ENCODE measurements at regions not wholly inside any gene's neighbourhood (a gene's known extent, or its start where the extent isn't known, plus 50 kb on each side); places are given as distances from the start of the nearest gene placed in this dataset.

- no peak for DNase-seq (ENCODE audit: low spot score)
- no peak overlapping the region for H3K4me3 Mint-ChIP-seq
- H3K27me3 Mint-ChIP-seq (ENCODE audit: low read depth): no peaks in the 10 kb centered on the region
- H3K4me1 Mint-ChIP-seq (ENCODE audit: low read depth): no peaks in the 10 kb centered on the region
- H3K36me3 Mint-ChIP-seq (ENCODE audit: low read depth): no peaks in the 10 kb centered on the region
- no peak overlapping the region for H3K27ac Mint-ChIP-seq
- H3K9me3 Mint-ChIP-seq: peaks cover 56% of the 10 kb centered on the region
Observed at GRCh38 chr16:7051591-7052349, 280.9 kb upstream of the RBFOX1 start.

GRCh38 chr16:7044331-7044730 is 288.3 kb upstream of the RBFOX1 start:
- H3K4me3 Mint-ChIP-seq: no peak overlapping the region
- H3K27ac Mint-ChIP-seq: no peak overlapping the region
- H3K4me1 Mint-ChIP-seq (ENCODE audit: low read depth): no peaks in the 10 kb centered on the region
- H3K36me3 Mint-ChIP-seq (ENCODE audit: low read depth): no peaks in the 10 kb centered on the region
- peaks cover 59% of the 10 kb centered on the region for H3K9me3 Mint-ChIP-seq
- H3K27me3 Mint-ChIP-seq (ENCODE audit: low read depth): no peaks in the 10 kb centered on the region
- no peak for DNase-seq (ENCODE audit: low spot score)

DNA sequence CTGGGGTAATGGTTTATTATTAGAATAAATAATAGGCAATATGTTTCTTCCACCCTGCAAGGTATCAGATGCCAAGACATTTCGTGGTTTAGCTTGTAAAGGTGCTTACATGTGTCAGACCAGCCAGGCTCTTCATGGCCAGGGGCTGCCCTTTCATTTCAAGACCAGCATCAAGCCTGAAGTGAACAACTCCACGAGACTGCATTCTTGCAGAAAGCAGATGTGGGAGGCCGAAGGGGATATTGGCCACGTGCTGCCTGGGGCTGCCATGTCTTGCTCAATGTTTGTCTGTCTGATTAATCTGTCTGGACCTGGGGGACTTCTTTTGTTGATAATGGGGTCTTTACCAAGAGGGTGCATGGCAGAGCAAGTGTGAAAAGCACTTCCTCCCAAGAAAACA is 294.2 kb upstream of the RBFOX1 start:
- no peaks in the 10 kb centered on the region for H3K27me3 Mint-ChIP-seq (ENCODE audit: low read depth)
- H3K4me1 Mint-ChIP-seq (ENCODE audit: low read depth): no peaks in the 10 kb centered on the region
- H3K4me3 Mint-ChIP-seq: no peak overlapping the region
- peaks cover 54% of the 10 kb centered on the region for H3K9me3 Mint-ChIP-seq
- DNase-seq (ENCODE audit: low spot score): no peak
- no peak overlapping the region for H3K27ac Mint-ChIP-seq
- no peaks in the 10 kb centered on the region for H3K36me3 Mint-ChIP-seq (ENCODE audit: low read depth)

DNA sequence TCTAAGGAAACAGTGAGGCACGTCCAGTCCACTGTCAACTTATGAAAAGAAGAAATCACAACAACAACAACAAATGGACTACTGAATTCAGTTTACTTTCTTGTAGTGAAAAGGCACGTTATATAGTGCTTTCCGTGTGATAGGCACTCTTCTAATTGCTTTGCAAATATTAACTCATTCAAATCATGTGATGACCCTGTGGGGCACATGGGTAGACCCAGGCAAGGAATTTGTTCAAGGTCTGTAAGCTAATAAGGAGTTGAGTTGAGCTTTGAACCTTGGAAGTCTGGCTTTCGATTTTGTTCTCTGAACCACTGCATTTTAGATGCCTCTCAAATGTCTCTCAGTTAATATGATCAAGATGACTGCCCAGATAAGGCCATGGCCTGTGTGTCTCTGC is 295.1 kb upstream of the RBFOX1 start:
- DNase-seq (ENCODE audit: low spot score): no peak
- H3K36me3 Mint-ChIP-seq (ENCODE audit: low read depth): no peaks in the 10 kb centered on the region
- no peaks in the 10 kb centered on the region for H3K27me3 Mint-ChIP-seq (ENCODE audit: low read depth)
- no peaks in the 10 kb centered on the region for H3K4me1 Mint-ChIP-seq (ENCODE audit: low read depth)
- H3K4me3 Mint-ChIP-seq: no peak overlapping the region
- peaks cover 51% of the 10 kb centered on the region for H3K9me3 Mint-ChIP-seq
- H3K27ac Mint-ChIP-seq: no peak overlapping the region

DNA sequence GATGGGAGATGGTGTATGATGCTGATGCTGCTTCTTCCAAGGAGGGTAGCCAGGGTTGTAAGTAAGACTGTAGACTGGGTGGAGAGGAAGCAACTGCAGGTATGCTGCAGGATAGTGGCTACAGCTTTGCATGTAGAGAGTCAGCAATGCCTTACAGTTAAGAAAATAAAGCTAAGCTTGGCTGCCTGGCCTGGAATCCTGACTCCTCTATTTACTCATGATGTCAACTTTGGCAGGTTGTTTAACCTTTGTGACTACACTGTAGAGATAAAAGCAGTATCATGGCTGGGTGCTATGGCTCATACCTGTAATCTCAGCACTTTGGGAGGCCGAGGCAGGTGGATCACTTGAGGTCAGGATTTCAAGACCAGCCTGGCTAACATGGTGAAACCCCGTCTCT is 301.6 kb upstream of the RBFOX1 start:
- Mint-ChIP-seq H3K27ac (no peak overlapping the region), H3K4me3 (no peak overlapping the region), H3K27me3 (ENCODE audit: low read depth) (no peaks in the 10 kb centered on the region), H3K36me3 (ENCODE audit: low read depth) (no peaks in the 10 kb centered on the region), H3K4me1 (ENCODE audit: low read depth) (no peaks in the 10 kb centered on the region), H3K9me3 (peaks cover 43% of the 10 kb centered on the region)
- no peak for DNase-seq (ENCODE audit: low spot score)

- no peak for DNase-seq (ENCODE audit: low spot score)
- H3K27me3 Mint-ChIP-seq (ENCODE audit: low read depth): no peaks in the 10 kb centered on the region
- peaks cover 34% of the 10 kb centered on the region for H3K9me3 Mint-ChIP-seq
- no peak overlapping the region for H3K27ac Mint-ChIP-seq
- no peaks in the 10 kb centered on the region for H3K4me1 Mint-ChIP-seq (ENCODE audit: low read depth)
- no peaks in the 10 kb centered on the region for H3K36me3 Mint-ChIP-seq (ENCODE audit: low read depth)
- H3K4me3 Mint-ChIP-seq: no peak overlapping the region
Observed at GRCh38 chr16:7027401-7027800, 305.2 kb upstream of the RBFOX1 start.

DNA sequence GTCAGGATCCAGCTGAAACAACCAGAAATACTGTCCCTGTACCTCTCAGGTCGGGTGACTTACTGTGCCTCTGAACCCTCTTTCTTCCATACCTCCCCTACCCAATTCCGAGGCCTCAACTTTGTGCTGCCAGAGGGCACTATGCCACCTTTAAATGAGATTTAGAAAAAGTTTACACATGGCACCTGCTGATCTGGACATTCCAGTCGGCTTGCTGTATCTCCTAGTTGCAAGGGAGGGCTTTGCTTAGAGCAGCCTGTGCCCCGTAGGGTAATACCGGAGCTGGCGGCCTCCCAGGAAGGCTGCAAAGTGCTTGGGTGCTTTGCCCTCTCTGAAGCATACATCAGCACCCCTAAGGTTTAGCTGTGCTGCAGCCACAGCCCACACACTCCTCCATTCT is 306.0 kb upstream of the RBFOX1 start:
- no peak overlapping the region for H3K4me3 Mint-ChIP-seq
- no peak overlapping the region for H3K27ac Mint-ChIP-seq
- H3K4me1 Mint-ChIP-seq (ENCODE audit: low read depth): no peaks in the 10 kb centered on the region
- peaks cover 34% of the 10 kb centered on the region for H3K9me3 Mint-ChIP-seq
- no peaks in the 10 kb centered on the region for H3K36me3 Mint-ChIP-seq (ENCODE audit: low read depth)
- no peak for DNase-seq (ENCODE audit: low spot score)
- H3K27me3 Mint-ChIP-seq (ENCODE audit: low read depth): no peaks in the 10 kb centered on the region

DNA sequence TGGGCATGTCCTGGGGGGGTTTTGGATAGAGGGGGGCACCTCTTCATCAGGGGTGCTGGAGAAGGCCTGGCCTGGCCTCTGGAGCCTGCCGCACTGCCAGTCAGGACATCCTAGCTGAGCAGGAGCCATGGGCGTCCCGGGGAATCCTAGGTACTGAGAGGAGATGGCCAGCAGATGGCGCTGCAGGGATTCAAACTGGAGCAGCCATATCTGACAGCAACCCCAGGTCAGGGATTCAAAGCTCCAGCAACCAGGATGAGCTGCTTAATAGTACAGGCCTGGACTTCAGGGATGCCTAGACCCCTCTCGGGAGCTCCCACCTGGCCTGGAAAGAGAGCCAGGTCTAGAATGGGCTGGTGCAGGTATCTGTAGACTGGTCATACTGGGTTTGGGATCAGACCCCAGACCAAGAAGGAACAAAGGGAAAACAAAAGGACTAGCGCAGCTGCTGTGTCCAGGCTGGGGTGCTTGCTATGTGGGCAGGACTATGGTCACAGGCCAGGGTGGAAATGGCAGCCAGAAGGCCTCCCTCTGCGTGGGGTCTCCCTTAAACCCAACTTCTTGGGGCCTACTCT is 306.9 kb upstream of the RBFOX1 start:
- Mint-ChIP-seq H3K36me3 (ENCODE audit: low read depth) (no peaks in the 10 kb centered on the region), H3K9me3 (peaks cover 31% of the 10 kb centered on the region), H3K4me1 (ENCODE audit: low read depth) (no peaks in the 10 kb centered on the region), H3K27ac (no peak overlapping the region), H3K4me3 (no peak overlapping the region), H3K27me3 (ENCODE audit: low read depth) (no peaks in the 10 kb centered on the region)
- no peak for DNase-seq (ENCODE audit: low spot score)

DNA sequence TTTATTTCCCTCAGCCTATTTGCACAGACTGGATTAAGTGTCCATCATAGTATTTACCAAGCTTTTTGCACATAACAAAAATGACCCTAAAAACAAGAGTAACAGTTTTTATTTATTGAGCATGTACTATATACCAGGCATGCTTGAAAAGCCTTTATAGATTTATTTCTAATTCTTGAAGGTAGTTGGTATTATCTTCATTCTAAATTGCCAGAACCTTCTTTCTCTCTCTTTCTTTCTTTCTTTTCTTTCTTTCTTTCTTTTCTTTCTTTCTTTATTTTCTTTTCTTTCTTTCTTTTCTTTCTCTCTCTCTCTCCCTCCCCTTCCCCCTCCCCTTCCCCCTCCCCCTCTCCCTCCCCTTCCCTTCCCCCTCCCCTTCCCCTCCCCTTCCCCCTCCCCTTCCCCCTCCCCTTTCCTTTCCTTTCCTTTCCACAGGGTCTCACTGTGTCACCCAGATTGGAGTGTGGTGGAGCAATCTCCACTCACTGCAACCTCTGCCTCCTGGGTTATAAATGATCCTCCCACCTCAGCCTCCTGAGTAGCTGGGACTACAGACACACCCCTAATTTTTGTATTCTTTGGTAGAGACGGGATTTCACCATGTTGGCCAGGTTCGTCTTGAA is 310.9 kb upstream of the RBFOX1 start:
- no peak for DNase-seq (ENCODE audit: low spot score)
- no peaks in the 10 kb centered on the region for H3K36me3 Mint-ChIP-seq (ENCODE audit: low read depth)
- H3K4me3 Mint-ChIP-seq: no peak overlapping the region
- H3K4me1 Mint-ChIP-seq (ENCODE audit: low read depth): no peaks in the 10 kb centered on the region
- H3K9me3 Mint-ChIP-seq: peaks cover 33% of the 10 kb centered on the region
- no peaks in the 10 kb centered on the region for H3K27me3 Mint-ChIP-seq (ENCODE audit: low read depth)
- H3K27ac Mint-ChIP-seq: no peak overlapping the region

GRCh38 chr16:7017006-7017662 is 315.5 kb upstream of the RBFOX1 start:
- no peak overlapping the region for H3K27ac Mint-ChIP-seq
- peaks cover 24% of the 10 kb centered on the region for H3K9me3 Mint-ChIP-seq
- no peaks in the 10 kb centered on the region for H3K4me1 Mint-ChIP-seq (ENCODE audit: low read depth)
- H3K27me3 Mint-ChIP-seq (ENCODE audit: low read depth): no peaks in the 10 kb centered on the region
- H3K4me3 Mint-ChIP-seq: no peak overlapping the region
- H3K36me3 Mint-ChIP-seq (ENCODE audit: low read depth): no peaks in the 10 kb centered on the region
- no peak for DNase-seq (ENCODE audit: low spot score)

GRCh38 chr16:7014756-7015155 is 317.9 kb upstream of the RBFOX1 start:
- no peaks in the 10 kb centered on the region for H3K36me3 Mint-ChIP-seq (ENCODE audit: low read depth)
- no peaks in the 10 kb centered on the region for H3K27me3 Mint-ChIP-seq (ENCODE audit: low read depth)
- H3K4me1 Mint-ChIP-seq (ENCODE audit: low read depth): no peaks in the 10 kb centered on the region
- H3K27ac Mint-ChIP-seq: no peak overlapping the region
- H3K4me3 Mint-ChIP-seq: no peak overlapping the region
- no peak for DNase-seq (ENCODE audit: low spot score)
- peaks cover 39% of the 10 kb centered on the region for H3K9me3 Mint-ChIP-seq

DNA sequence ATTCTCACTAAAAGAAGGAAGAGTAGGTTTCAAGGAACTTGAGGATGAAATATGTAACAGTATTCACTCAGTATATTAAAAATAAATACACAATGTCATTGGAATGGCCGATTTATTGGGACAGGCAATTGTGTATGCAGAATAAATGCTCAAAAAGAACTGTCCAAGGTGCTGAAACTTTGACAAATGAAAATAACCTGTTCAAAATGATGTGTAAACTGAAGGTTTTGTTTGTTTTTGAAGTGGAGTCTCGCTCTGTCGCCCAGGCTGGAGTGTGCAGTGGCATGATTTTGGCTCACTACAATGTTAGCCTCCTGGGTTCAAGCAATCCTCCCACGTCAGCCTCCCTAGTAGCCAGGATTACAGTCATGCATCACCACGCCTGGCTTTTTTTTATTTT is 318.7 kb upstream of the RBFOX1 start:
- Mint-ChIP-seq H3K4me3 (no peak overlapping the region), H3K4me1 (ENCODE audit: low read depth) (no peaks in the 10 kb centered on the region), H3K9me3 (peaks cover 42% of the 10 kb centered on the region), H3K36me3 (ENCODE audit: low read depth) (no peaks in the 10 kb centered on the region), H3K27me3 (ENCODE audit: low read depth) (no peaks in the 10 kb centered on the region), H3K27ac (no peak overlapping the region)
- no peak for DNase-seq (ENCODE audit: low spot score)

- H3K4me3 Mint-ChIP-seq: no peak overlapping the region
- no peaks in the 10 kb centered on the region for H3K36me3 Mint-ChIP-seq (ENCODE audit: low read depth)
- DNase-seq (ENCODE audit: low spot score): no peak
- no peak overlapping the region for H3K27ac Mint-ChIP-seq
- no peaks in the 10 kb centered on the region for H3K27me3 Mint-ChIP-seq (ENCODE audit: low read depth)
- no peaks in the 10 kb centered on the region for H3K4me1 Mint-ChIP-seq (ENCODE audit: low read depth)
- H3K9me3 Mint-ChIP-seq: peaks cover 44% of the 10 kb centered on the region
Observed at GRCh38 chr16:7004266-7004665, 328.4 kb upstream of the RBFOX1 start.

DNA sequence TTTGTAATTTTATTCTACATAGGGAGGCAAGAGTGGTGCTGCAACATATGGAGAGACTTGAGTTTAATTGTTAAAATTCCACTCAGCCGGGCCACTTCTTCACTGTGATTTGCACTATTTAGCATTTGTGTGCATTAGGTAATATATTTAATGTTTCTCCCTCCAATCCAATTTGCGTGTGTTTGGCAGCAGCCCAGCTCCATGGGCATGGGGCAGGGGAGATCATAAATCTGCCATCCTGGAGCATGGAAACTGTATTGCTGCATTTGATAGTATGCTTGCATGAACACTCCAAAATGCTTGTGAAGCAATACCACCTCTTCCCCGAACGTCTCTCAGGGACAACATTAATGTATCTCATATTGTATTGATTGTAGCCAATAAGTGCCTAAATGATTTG is 339.1 kb upstream of the RBFOX1 start:
- no peak overlapping the region for H3K4me3 Mint-ChIP-seq
- H3K27me3 Mint-ChIP-seq (ENCODE audit: low read depth): no peaks in the 10 kb centered on the region
- H3K9me3 Mint-ChIP-seq: peaks cover 46% of the 10 kb centered on the region
- H3K27ac Mint-ChIP-seq: no peak overlapping the region
- no peaks in the 10 kb centered on the region for H3K4me1 Mint-ChIP-seq (ENCODE audit: low read depth)
- no peaks in the 10 kb centered on the region for H3K36me3 Mint-ChIP-seq (ENCODE audit: low read depth)
- DNase-seq (ENCODE audit: low spot score): no peak

All from T-helper 2 cell treated with Interferon-gamma antibody and Interleukin-4, amounts not matched to agents 5 μg/mL and 100 μg/mL, for 36 hours (primary cell).